H54 (cell line): ENCODE measurements at regions not wholly inside any gene's neighbourhood (a gene's known extent, or its start where the extent isn't known, plus 50 kb on each side); places are given as distances from the start of the nearest gene placed in this dataset.

Experiments used
- DNase-seq: peaks from one replicate; pipeline ENCODE4 v3.0.0; 2011; ENCODE audit warnings: low spot score, mixed read lengths; ENCODE audit not compliant: insufficient read length
- FAIRE-seq: peaks from 3 replicates; lab custom pipeline; 2011; peaks lifted over from hg19 to GRCh38; lab: Jason Lieb, UNC
- POLR2A ChIP-seq: IDR thresholded peaks from 2 replicates; pipeline ENCODE4 v1.6.1; 2011; ENCODE audit warnings: low read depth, mild to moderate bottlenecking, low read length

DNA sequence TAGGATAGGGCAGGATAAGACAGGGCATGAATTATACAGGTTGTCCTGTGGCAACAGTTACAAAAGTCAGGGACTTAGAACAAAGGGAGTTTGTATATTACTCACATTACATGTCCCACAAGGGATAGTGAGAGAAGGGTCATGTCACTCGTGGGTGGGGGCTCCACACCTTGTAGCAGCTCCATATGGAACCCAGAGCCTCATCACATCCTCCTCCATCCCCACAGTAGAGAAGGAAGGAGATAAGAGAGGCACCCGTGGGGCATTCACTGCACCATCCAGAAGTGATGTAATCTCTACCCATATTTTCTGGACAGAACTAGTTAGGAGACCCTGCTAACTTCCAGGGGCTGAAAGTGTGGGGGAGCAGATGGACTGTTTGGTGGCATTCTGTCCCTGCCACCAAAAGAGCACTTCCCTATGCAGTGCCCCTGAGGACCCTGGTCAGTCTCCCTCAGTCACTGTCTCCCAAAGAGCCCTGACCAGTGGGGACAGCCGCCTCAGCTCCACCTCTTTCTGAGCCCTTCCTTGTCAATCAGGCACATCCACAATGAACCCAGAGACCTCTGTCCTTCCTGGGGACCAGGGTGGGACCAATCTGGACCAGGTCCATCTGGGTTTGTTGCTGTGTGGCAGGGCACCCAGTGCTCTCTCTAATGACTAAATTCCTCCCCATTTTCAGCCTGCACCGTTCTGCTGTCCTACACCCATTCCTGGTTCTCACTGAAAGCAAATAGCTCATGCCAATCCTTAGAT lies 154.8 kb upstream of the ETV3 start:
- no peak for TF ChIP-seq POLR2A
- no peak for DNase-seq
- no peak for FAIRE-seq

DNA sequence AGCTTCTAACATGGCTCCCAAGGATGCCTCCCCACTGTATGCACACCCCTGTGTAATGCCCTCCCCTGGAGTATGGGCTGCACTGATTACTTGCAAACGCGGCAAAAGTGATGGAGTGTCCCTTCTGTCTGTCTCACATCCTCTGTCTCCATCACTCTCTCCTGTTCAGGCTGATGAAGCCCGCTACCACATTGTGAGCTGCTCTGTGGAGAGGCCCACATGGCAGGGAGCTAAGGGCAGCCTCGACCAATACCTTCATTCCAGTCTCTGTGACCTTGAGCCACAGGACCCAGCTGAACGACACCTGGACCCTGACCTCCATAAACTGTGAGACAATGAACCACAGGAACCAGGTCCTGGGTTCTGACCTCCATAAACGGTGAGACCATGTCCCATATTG lies 154.1 kb upstream of the ETV3 start:
- DNase-seq (no peak), FAIRE-seq (no peak)
- TF ChIP-seq POLR2A = no peak

DNA sequence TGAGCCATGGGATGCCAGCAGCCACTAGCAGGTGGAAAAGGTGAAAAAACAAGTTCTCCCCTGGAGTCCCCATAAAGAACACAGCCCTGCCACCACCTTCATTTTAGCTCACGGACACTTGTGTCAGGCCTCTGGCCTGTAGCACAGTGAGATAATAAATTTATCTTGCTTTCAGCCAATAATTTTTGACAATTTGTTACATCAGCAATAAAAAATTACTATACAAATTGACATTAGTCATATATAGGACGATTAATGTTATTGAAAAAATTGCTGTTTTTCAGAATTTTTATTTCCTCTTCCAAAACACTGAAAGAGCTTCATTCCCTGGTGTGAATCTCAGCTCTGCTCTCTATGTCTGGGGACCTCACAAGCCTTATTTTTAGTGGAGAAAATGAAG lies 152.9 kb upstream of the ETV3 start:
- TF ChIP-seq POLR2A = no peak
- FAIRE-seq (no peak), DNase-seq (no peak)

DNA sequence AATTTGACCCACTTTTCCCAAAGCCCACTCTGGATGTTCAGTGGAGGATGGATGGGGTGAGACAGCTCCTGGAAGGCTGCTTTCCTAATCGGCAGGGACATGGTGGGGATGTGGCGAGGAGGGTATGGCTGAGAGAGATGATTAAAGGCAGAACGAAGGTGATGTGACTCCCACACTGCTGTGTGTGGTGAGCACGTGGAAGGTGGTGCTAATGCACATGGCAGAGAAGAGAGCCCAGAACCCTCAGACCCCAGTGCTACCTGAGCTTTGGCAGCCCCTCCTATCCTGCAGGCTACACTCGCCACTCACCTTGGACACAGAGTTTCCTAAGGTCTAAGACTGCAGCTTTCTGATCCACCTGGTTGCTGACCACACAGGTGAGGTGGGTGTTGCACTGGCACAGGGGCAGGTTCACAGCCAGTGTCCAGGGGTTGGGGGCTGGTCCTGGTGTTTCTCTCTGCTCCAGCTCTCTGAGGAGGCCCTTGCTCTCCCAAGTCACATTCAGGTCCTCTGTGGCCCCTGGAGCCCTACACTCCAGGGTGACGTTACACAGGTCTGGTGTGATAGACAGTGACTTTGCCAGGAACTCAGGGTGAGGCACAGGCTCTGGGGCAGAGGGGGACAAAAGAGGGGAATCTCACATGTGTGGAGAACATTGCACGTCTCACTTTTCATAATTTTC lies 151.4 kb upstream of the ETV3 start:
- DNase-seq (no peak), FAIRE-seq (no peak)
- TF ChIP-seq POLR2A = no peak

GRCh38 chr1:157288996-157289395 lies 150.8 kb upstream of the ETV3 start:
- FAIRE-seq = no peak
- TF ChIP-seq POLR2A = no peak
- no peak for DNase-seq

DNA sequence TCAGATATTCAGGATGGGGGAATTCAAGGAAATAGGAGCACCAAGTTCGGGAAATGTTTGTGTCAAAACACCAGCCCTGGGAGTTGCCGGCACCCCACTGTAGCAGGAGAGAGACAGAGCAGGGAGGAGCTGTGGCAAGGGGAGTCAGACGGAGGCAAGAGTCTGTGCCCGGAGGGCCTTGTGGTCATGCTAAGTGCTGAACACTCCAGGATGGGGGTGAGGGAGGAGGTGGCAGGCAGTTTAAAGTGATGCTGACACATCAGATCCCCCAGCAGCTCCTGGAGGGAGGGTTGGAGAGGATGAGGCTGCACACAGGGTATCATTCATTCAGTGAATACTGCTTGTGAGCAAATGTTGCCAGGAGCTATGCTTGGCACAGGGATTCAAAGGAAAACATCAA lies 150.3 kb upstream of the ETV3 start:
- FAIRE-seq (no peak), DNase-seq (no peak)
- no peak for TF ChIP-seq POLR2A

- DNase-seq = no peak
- no peak for TF ChIP-seq POLR2A
- no peak for FAIRE-seq
Measured at GRCh38 chr1:157288006-157288405, 149.8 kb upstream of the ETV3 start.

DNA sequence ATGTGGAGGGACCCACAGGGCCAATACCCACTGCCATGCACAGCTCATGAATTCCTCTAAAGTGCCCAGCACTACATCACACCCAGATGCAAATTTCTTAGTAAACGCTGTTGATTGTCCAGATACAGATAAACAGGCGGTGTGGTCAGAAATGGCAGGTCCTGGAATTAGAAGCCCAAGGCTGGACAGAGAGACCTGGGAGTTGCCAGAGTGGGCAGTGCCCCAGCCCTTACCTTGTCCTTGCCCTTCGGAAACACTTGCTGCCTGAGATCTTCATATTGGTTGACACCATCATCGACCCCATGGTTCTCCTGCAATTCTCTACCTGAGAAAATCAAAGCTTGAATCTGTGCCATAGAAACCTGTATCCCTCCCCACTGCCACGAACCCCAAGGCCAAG lies 149.3 kb upstream of the ETV3 start:
- DNase-seq (no peak), FAIRE-seq (no peak)
- TF ChIP-seq POLR2A = no peak

GRCh38 chr1:157286646-157287420 lies 148.6 kb upstream of the ETV3 start:
- DNase-seq = no peak
- no peak for TF ChIP-seq POLR2A
- no peak for FAIRE-seq

- no peak for TF ChIP-seq POLR2A
- DNase-seq (no peak), FAIRE-seq (no peak)
Measured at GRCh38 chr1:157286096-157286495, 147.9 kb upstream of the ETV3 start.

DNA sequence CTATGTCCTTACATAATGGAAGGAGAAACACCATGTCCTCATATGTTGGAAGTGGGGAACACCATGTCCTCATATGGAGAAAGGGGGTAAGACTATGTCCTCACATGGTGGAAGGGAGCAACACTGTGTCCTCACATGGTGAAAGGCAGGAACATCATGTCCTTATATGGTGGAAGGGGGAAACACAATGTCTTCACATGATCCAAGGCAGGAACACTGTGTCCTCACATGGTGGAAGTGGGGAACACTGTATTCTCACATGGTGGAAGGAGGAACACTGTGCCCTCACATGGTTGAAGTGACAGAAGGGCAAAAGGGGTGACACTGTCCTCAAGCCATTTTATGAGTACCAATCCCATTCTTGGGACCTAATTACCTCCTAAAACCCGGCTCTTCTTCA lies 146.3 kb upstream of the ETV3 start:
- DNase-seq (no peak), FAIRE-seq (no peak)
- TF ChIP-seq POLR2A = no peak

DNA sequence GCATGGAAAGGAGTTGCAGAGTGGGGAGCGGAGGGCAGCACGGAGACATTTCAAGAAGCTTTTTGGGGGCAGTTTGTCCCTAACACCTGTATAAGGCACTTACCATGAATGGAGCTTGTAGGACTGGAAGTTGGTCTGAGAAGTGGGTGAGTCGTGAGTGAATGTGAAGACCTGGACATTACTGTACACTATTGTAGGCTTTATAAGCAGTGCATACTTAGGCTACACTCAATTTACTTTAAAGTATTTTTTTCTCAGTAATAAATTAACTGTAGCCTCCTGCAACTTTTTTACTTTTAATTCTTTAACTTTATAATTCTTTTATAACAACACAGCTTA lies 141.6 kb upstream of the ETV3 start:
- FAIRE-seq (no peak), DNase-seq (no peak)
- TF ChIP-seq POLR2A = no peak

GRCh38 chr1:157279138-157279801 lies 141.1 kb upstream of the ETV3 start:
- no peak for DNase-seq
- no peak for TF ChIP-seq POLR2A
- no peak for FAIRE-seq
